Activated T-helper 17 cell treated with anti-CD3 and anti-CD28 coated beads, Interleukin-2, amount 50 U/mL, for 72 hours (primary cell): ENCODE measurements at regions not wholly inside any gene's neighbourhood (a gene's known extent, or its start where the extent isn't known, plus 50 kb on each side); places are given as distances from the start of the nearest gene placed in this dataset.
"Not testable (repeated sequence)": the region's sequence is repeated elsewhere in the genome, so short reads cannot be mapped to it uniquely, and the experiment has no call there.

ENCODE experiments used
- ATAC-seq: fragments of 150-1000 bp; cut with Tn5 transposase; replicated peaks from 2 replicates; pipeline ENCODE4 v1.10.0; 2021; ENCODE audit warnings: mild to moderate bottlenecking, moderate library complexity
- H3K27ac Mint-ChIP-seq: one replicate; pipeline ENCODE4 v1.8.0; 2022; ENCODE audit warnings: mixed read lengths
- H3K27me3 Mint-ChIP-seq: one replicate; pipeline ENCODE4 v1.8.0; 2022; ENCODE audit warnings: mixed read lengths
- H3K36me3 Mint-ChIP-seq: one replicate; pipeline ENCODE4 v1.8.0; 2022; ENCODE audit warnings: low read depth, mild to moderate bottlenecking, mixed read lengths
- H3K4me1 Mint-ChIP-seq: one replicate; pipeline ENCODE4 v1.8.0; 2022; ENCODE audit warnings: mixed read lengths
- H3K4me3 Mint-ChIP-seq: one replicate; pipeline ENCODE4 v1.8.0; 2022; ENCODE audit warnings: mild to moderate bottlenecking, mixed read lengths
- H3K9me3 Mint-ChIP-seq: one replicate; pipeline ENCODE4 v1.8.0; 2022; ENCODE audit warnings: mixed read lengths

GRCh38 chr5:136621743-136622142 is 256.4 kb upstream of the TRPC7 start:
- Mint-ChIP-seq H3K4me1 (no peaks in the 10 kb centered on the region), H3K4me3 (no peak overlapping the region), H3K27ac (no peak overlapping the region), H3K9me3 (no peaks in the 10 kb centered on the region), H3K27me3 (no peaks in the 10 kb centered on the region), H3K36me3 (no peaks in the 10 kb centered on the region)
- ATAC-seq: no peak

GRCh38 chr5:136620621-136621020 is 255.3 kb upstream of the TRPC7 start:
- Mint-ChIP-seq H3K27ac (no peak overlapping the region), H3K9me3 (no peaks in the 10 kb centered on the region), H3K27me3 (no peaks in the 10 kb centered on the region), H3K4me1 (no peaks in the 10 kb centered on the region), H3K36me3 (no peaks in the 10 kb centered on the region), H3K4me3 (no peak overlapping the region)
- no peak for ATAC-seq

GRCh38 chr5:136620016-136620419 is 254.7 kb upstream of the TRPC7 start:
- H3K27me3 Mint-ChIP-seq: no peaks in the 10 kb centered on the region
- ATAC-seq: no peak
- H3K4me3 Mint-ChIP-seq: no peak overlapping the region
- no peaks in the 10 kb centered on the region for H3K9me3 Mint-ChIP-seq
- H3K36me3 Mint-ChIP-seq: no peaks in the 10 kb centered on the region
- no peak overlapping the region for H3K27ac Mint-ChIP-seq
- no peaks in the 10 kb centered on the region for H3K4me1 Mint-ChIP-seq

GRCh38 chr5:136619556-136619955 is 254.2 kb upstream of the TRPC7 start:
- ATAC-seq: no peak
- no peaks in the 10 kb centered on the region for H3K4me1 Mint-ChIP-seq
- no peaks in the 10 kb centered on the region for H3K9me3 Mint-ChIP-seq
- H3K36me3 Mint-ChIP-seq: no peaks in the 10 kb centered on the region
- H3K4me3 Mint-ChIP-seq: no peak overlapping the region
- no peak overlapping the region for H3K27ac Mint-ChIP-seq
- no peaks in the 10 kb centered on the region for H3K27me3 Mint-ChIP-seq

- ATAC-seq: no peak
- Mint-ChIP-seq H3K27ac (no peak overlapping the region), H3K36me3 (no peaks in the 10 kb centered on the region), H3K4me3 (no peak overlapping the region), H3K27me3 (no peaks in the 10 kb centered on the region), H3K9me3 (no peaks in the 10 kb centered on the region), H3K4me1 (no peaks in the 10 kb centered on the region)
Observed at GRCh38 chr5:136615251-136616119, 250.1 kb upstream of the TRPC7 start.

- Mint-ChIP-seq H3K27ac (no peak overlapping the region), H3K27me3 (no peaks in the 10 kb centered on the region), H3K4me3 (no peak overlapping the region)
Observed at GRCh38 chr5:136613230-136613629, 247.9 kb upstream of the TRPC7 start.

GRCh38 chr5:136605638-136606037 is 240.3 kb upstream of the TRPC7 start:
- no peaks in the 10 kb centered on the region for H3K9me3 Mint-ChIP-seq
- no peak overlapping the region for H3K4me3 Mint-ChIP-seq
- no peaks in the 10 kb centered on the region for H3K4me1 Mint-ChIP-seq
- peaks cover 3% of the 10 kb centered on the region for H3K27me3 Mint-ChIP-seq
- H3K27ac Mint-ChIP-seq: no peak overlapping the region
- H3K36me3 Mint-ChIP-seq: no peaks in the 10 kb centered on the region
- ATAC-seq: no peak

More at GRCh38 chr5:136613230-136613629, 247.9 kb upstream of the TRPC7 start:
- Mint-ChIP-seq H3K36me3 (no peaks in the 10 kb centered on the region), H3K9me3 (no peaks in the 10 kb centered on the region), H3K4me1 (no peaks in the 10 kb centered on the region)
- no peak for ATAC-seq

- peaks cover 8% of the 10 kb centered on the region for H3K9me3 Mint-ChIP-seq
- no peaks in the 10 kb centered on the region for H3K27me3 Mint-ChIP-seq
- H3K36me3 Mint-ChIP-seq: no peaks in the 10 kb centered on the region
- no peak overlapping the region for H3K4me3 Mint-ChIP-seq
- H3K4me1 Mint-ChIP-seq: no peaks in the 10 kb centered on the region
- H3K27ac Mint-ChIP-seq: no peak overlapping the region
- no peak for ATAC-seq
Observed at GRCh38 chr5:136600306-136600705, 235.0 kb upstream of the TRPC7 start.

GRCh38 chr5:136598802-136599404 is 233.6 kb upstream of the TRPC7 start:
- Mint-ChIP-seq H3K4me1 (no peaks in the 10 kb centered on the region), H3K9me3 (peaks cover 8% of the 10 kb centered on the region), H3K27ac (no peak overlapping the region), H3K27me3 (no peaks in the 10 kb centered on the region), H3K36me3 (no peaks in the 10 kb centered on the region), H3K4me3 (no peak overlapping the region)
- ATAC-seq: no peak

GRCh38 chr5:136594416-136594815 is 229.1 kb upstream of the TRPC7 start:
- Mint-ChIP-seq H3K27me3 (no peaks in the 10 kb centered on the region), H3K36me3 (no peaks in the 10 kb centered on the region), H3K4me3 (no peak overlapping the region), H3K9me3 (peaks cover 3% of the 10 kb centered on the region), H3K4me1 (no peaks in the 10 kb centered on the region), H3K27ac (no peak overlapping the region)
- no peak for ATAC-seq

- Mint-ChIP-seq H3K4me1 (no peaks in the 10 kb centered on the region), H3K36me3 (no peaks in the 10 kb centered on the region), H3K4me3 (no peak overlapping the region), H3K27me3 (no peaks in the 10 kb centered on the region), H3K27ac (no peak overlapping the region), H3K9me3 (no peaks in the 10 kb centered on the region)
- ATAC-seq: no peak
Observed at GRCh38 chr5:136590581-136590980, 225.2 kb upstream of the TRPC7 start.

- no peaks in the 10 kb centered on the region for H3K27me3 Mint-ChIP-seq
- H3K4me1 Mint-ChIP-seq: no peaks in the 10 kb centered on the region
- H3K9me3 Mint-ChIP-seq: no peaks in the 10 kb centered on the region
- no peaks in the 10 kb centered on the region for H3K36me3 Mint-ChIP-seq
- no peak for ATAC-seq
- H3K4me3 Mint-ChIP-seq: no peak overlapping the region
- H3K27ac Mint-ChIP-seq: no peak overlapping the region
Observed at GRCh38 chr5:136586196-136586595, 220.9 kb upstream of the TRPC7 start.

- Mint-ChIP-seq H3K36me3 (no peaks in the 10 kb centered on the region), H3K9me3 (no peaks in the 10 kb centered on the region), H3K4me1 (no peaks in the 10 kb centered on the region), H3K4me3 (no peak overlapping the region), H3K27ac (no peak overlapping the region), H3K27me3 (no peaks in the 10 kb centered on the region)
- ATAC-seq: no peak
Observed at GRCh38 chr5:136584474-136584873, 219.1 kb upstream of the TRPC7 start.

GRCh38 chr5:136579238-136579637 is 213.9 kb upstream of the TRPC7 start:
- Mint-ChIP-seq H3K36me3 (no peaks in the 10 kb centered on the region), H3K27ac (no peak overlapping the region), H3K4me1 (no peaks in the 10 kb centered on the region), H3K4me3 (no peak overlapping the region), H3K27me3 (no peaks in the 10 kb centered on the region), H3K9me3 (no peaks in the 10 kb centered on the region)
- no peak for ATAC-seq

GRCh38 chr5:136569875-136570274 is 204.5 kb upstream of the TRPC7 start:
- not testable (repeated sequence) for H3K4me1 Mint-ChIP-seq, ATAC-seq, H3K36me3 Mint-ChIP-seq, H3K9me3 Mint-ChIP-seq, H3K27ac Mint-ChIP-seq, H3K4me3 Mint-ChIP-seq, H3K27me3 Mint-ChIP-seq
